HG03442 (cell line): ENCODE measurements at regions not wholly inside any gene's neighbourhood (a gene's known extent, or its start where the extent isn't known, plus 50 kb on each side); places are given as distances from the start of the nearest gene placed in this dataset.
"Not testable (repeated sequence)": the region's sequence is repeated elsewhere in the genome, so short reads cannot be mapped to it uniquely, and the experiment has no call there.

Source experiments
- ATAC-seq: cut with Tn5 transposase; IDR thresholded peaks from one replicate; pipeline ENCODE4 v1.9.1; 2021; ENCODE audit warnings: mild to moderate bottlenecking, moderate library complexity; ENCODE audit not compliant: unreplicated experiment

- no peak for ATAC-seq
Observed at GRCh38 chr1:241447031-241447644, 72.4 kb downstream of the FH start.

GRCh38 chr1:241444836-241445235, 74.7 kb downstream of the FH start:
- ATAC-seq = no peak

- no peak for ATAC-seq
Observed at GRCh38 chr1:241443561-241443960, 76.0 kb downstream of the FH start.

GRCh38 chr1:241442686-241443085, 76.9 kb downstream of the FH start:
- ATAC-seq = no peak

- no peak for ATAC-seq
Observed at GRCh38 chr1:241440904-241441303, 78.7 kb downstream of the FH start.

- not testable (repeated sequence) for ATAC-seq
Observed at GRCh38 chr1:241438686-241439085, 80.9 kb downstream of the FH start.

- no peak for ATAC-seq
Observed at GRCh38 chr1:241432241-241432640, 75.2 kb upstream of the RGS7 start.

GRCh38 chr1:241425091-241425490, 68.1 kb upstream of the RGS7 start:
- ATAC-seq = not testable (repeated sequence)

GRCh38 chr1:241424480-241424971, 67.5 kb upstream of the RGS7 start:
- peak; percentile 12 for ATAC-seq

GRCh38 chr1:241423541-241424479, 66.8 kb upstream of the RGS7 start:
- peak; percentile 93 for ATAC-seq

- no peak for ATAC-seq
Observed at GRCh38 chr1:241422470-241422869, 65.5 kb upstream of the RGS7 start.

- no peak for ATAC-seq
Observed at GRCh38 chr1:241419986-241420385, 63.0 kb upstream of the RGS7 start.

GRCh38 chr1:241417258-241417657, 60.3 kb upstream of the RGS7 start:
- ATAC-seq = no peak

- ATAC-seq = no peak
Observed at GRCh38 chr1:241413974-241414373, 57.0 kb upstream of the RGS7 start.

- ATAC-seq = peak; percentile 77
Observed at GRCh38 chr1:241413386-241413785, 56.4 kb upstream of the RGS7 start.

GRCh38 chr1:241412646-241413045, 55.6 kb upstream of the RGS7 start:
- ATAC-seq = no peak

GRCh38 chr1:241411776-241412338, 54.9 kb upstream of the RGS7 start:
- ATAC-seq = no peak

GRCh38 chr1:241411056-241411775, 54.2 kb upstream of the RGS7 start:
- ATAC-seq = no peak

- ATAC-seq = peak; percentile 39
Observed at GRCh38 chr1:241408170-241408569, 51.2 kb upstream of the RGS7 start.
